ENCODE measurements at regions not wholly inside any gene's neighbourhood (a gene's known extent, or its start where the extent isn't known, plus 50 kb on each side); places are given as distances from the start of the nearest gene placed in this dataset.

- no peak for DNase-seq (ENCODE audit: extremely low read depth, low read depth)
Measured at GRCh38 chr3:94234177-94234788, 171.4 kb downstream of the NSUN3 start.

GRCh38 chr3:94241986-94242385 lies 179.1 kb downstream of the NSUN3 start:
- DNase-seq (ENCODE audit: extremely low read depth, low read depth), result no peak
- TF ChIP-seq CTCF (IDR thresholded peaks at IDR 0.05; ENCODE audit: low read depth, low read length), result no peak

More at GRCh38 chr3:94234177-94234788, 171.4 kb downstream of the NSUN3 start:
- peak; percentile 52 for TF ChIP-seq CTCF (IDR thresholded peaks at IDR 0.05; ENCODE audit: low read depth, low read length)

- no peak for DNase-seq (ENCODE audit: extremely low read depth, low read depth)
Measured at GRCh38 chr3:94246171-94246570, 183.3 kb downstream of the NSUN3 start.

GRCh38 chr3:94248042-94248441 lies 185.2 kb downstream of the NSUN3 start:
- DNase-seq (ENCODE audit: extremely low read depth, low read depth), result no peak
- no peak for TF ChIP-seq CTCF (IDR thresholded peaks at IDR 0.05; ENCODE audit: low read depth, low read length)

More at GRCh38 chr3:94246171-94246570, 183.3 kb downstream of the NSUN3 start:
- no peak for TF ChIP-seq CTCF (IDR thresholded peaks at IDR 0.05; ENCODE audit: low read depth, low read length)

- TF ChIP-seq CTCF (IDR thresholded peaks at IDR 0.05; ENCODE audit: low read depth, low read length), result peak; percentile 78
- peak; percentile 15 for DNase-seq (ENCODE audit: extremely low read depth, low read depth)
Measured at GRCh38 chr3:94249491-94250079, 186.7 kb downstream of the NSUN3 start.

- DNase-seq (ENCODE audit: extremely low read depth, low read depth), result no peak
- no peak for TF ChIP-seq CTCF (IDR thresholded peaks at IDR 0.05; ENCODE audit: low read depth, low read length)
Measured at GRCh38 chr3:94251566-94251965, 188.7 kb downstream of the NSUN3 start.

GRCh38 chr3:94252316-94252715 lies 189.5 kb downstream of the NSUN3 start:
- TF ChIP-seq CTCF (IDR thresholded peaks at IDR 0.05; ENCODE audit: low read depth, low read length), result no peak

More at GRCh38 chr3:94252316-94252715, 189.5 kb downstream of the NSUN3 start:
- DNase-seq (ENCODE audit: extremely low read depth, low read depth), result no peak

Data from AG09319 (cell line).